Fibroblast of mammary gland (primary cell): ENCODE measurements at regions not wholly inside any gene's neighbourhood (a gene's known extent, or its start where the extent isn't known, plus 50 kb on each side); places are given as distances from the start of the nearest gene placed in this dataset.

ENCODE experiments used
- DNase-seq: peaks from one replicate; pipeline ENCODE4 v3.0.0-alpha.2; 2010; ENCODE audit warnings: low read depth
- H3K4me3 ChIP-seq: 2 replicates; pipeline ENCODE4 v1.5.1; 2011; ENCODE audit warnings: low read depth, mild to moderate bottlenecking, low read length, moderate library complexity; ENCODE audit not compliant: control insufficient read depth
- TF ChIP-seq, protein P1 (sequence below): conservative IDR thresholded peaks from 2 replicates; pipeline ENCODE4 v1.5.1; 2011; ENCODE audit warnings: low read depth, low read length, inconsistent platforms; ENCODE audit not compliant: control insufficient read depth, insufficient read depth

- no peak overlapping the region for H3K4me3 ChIP-seq
- TF ChIP-seq, protein P1, sequence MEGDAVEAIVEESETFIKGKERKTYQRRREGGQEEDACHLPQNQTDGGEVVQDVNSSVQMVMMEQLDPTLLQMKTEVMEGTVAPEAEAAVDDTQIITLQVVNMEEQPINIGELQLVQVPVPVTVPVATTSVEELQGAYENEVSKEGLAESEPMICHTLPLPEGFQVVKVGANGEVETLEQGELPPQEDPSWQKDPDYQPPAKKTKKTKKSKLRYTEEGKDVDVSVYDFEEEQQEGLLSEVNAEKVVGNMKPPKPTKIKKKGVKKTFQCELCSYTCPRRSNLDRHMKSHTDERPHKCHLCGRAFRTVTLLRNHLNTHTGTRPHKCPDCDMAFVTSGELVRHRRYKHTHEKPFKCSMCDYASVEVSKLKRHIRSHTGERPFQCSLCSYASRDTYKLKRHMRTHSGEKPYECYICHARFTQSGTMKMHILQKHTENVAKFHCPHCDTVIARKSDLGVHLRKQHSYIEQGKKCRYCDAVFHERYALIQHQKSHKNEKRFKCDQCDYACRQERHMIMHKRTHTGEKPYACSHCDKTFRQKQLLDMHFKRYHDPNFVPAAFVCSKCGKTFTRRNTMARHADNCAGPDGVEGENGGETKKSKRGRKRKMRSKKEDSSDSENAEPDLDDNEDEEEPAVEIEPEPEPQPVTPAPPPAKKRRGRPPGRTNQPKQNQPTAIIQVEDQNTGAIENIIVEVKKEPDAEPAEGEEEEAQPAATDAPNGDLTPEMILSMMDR: no peak
- DNase-seq: no peak
These were observed 1363.5 kb downstream of the AACS start for GRCh38 chr12:126428769-126429168.

DNA sequence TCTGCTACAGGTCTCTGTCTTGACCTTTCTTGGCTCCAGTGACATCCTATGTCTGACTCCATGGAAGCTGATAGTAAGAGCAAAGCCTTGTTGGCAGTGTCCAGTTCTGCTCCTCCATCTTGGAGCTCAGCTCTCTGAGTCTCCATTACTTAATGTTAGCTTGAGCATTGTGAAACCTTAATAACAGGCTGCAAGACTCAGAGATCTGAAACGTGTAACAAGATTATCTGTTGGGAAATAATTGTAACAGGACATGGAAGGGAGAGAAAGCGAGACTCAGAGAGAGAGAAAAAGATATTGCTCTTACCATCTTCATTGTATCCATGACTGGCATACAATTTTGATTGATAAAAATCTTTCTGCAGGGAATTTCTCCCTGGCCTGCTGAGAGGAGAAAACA lies 1365.7 kb downstream of the AACS start:
- no peak overlapping the region for H3K4me3 ChIP-seq
- DNase-seq: no peak
- TF ChIP-seq, protein P1: no peak

DNA sequence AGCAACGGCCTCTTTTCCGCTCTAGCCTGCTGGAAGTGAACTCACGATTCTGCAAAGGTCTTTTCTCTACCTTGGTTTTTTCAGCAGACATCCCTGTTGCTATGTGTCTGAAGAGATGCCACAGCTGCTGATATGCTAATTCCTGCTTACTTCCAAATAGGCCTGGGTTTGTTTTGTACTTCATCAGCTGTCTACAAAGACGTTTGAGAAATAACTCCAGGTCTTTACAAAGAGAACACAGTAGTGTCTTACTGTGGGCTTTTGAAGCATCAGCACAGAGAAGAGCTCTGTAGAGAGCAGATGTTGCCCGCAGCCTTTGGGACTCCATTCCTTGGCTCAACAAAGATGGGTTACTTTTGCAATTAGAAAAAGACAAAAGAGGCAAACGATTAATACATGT lies 1366.5 kb downstream of the AACS start:
- TF ChIP-seq, protein P1: no peak
- no peak for DNase-seq
- no peak overlapping the region for H3K4me3 ChIP-seq

DNA sequence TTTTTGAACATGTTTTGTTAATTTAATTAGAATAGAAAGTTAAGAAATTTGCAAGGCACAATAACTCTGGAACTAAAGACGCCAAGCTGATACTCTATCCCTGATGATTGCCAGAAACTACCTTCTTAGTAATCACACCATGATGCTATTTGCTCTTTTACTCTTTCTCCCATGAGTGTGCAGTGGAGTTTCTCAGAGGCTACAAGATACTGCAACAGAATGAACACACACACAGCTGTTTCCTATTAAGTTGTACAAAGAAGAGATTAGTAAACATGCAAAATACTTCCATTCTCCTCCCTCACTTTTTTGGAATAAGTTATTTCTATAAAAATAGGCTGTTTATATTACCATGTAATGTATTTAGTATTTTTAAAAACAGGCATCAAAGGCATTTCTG lies 1367.5 kb downstream of the AACS start:
- TF ChIP-seq, protein P1: no peak
- peak; percentile 38 for DNase-seq
- H3K4me3 ChIP-seq: no peak overlapping the region

DNA sequence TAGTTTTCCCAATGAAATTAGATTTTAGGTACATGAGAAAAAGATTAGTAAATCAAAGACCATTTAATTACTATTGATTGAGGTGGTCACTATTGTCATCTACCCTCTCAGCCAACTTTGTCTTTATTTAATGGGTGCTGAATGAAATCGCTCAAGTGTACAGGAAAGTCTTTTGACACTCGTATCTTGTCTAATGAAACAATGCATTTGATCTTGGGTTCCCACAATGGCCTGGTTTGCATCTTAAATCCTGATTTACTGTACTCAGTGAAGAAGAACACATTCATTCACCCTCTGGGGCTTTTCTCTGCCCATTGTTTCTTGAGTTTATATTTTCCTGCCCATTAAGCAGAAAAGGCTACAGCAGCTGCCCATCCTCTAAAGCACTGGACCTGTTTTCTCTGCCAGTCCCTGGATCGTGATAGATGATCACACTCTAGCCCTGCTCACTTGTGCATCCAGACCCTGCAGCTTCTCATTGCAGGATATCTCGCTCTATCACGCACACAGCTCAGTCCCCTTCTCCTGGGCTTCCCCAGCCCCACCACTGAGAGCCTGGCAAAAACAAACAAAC lies 1369.3 kb downstream of the AACS start:
- no peak overlapping the region for H3K4me3 ChIP-seq
- TF ChIP-seq, protein P1: no peak
- no peak for DNase-seq

GRCh38 chr12:126436041-126436440 lies 1370.8 kb downstream of the AACS start:
- TF ChIP-seq, protein P1: no peak
- DNase-seq: no peak

GRCh38 chr12:126437934-126438333 lies 1372.7 kb downstream of the AACS start:
- DNase-seq: no peak
- TF ChIP-seq, protein P1: no peak
- no peak overlapping the region for H3K4me3 ChIP-seq

More at GRCh38 chr12:126436041-126436440, 1370.8 kb downstream of the AACS start:
- H3K4me3 ChIP-seq: no peak overlapping the region
